GM12891 (cell line): ENCODE measurements at regions not wholly inside any gene's neighbourhood (a gene's known extent, or its start where the extent isn't known, plus 50 kb on each side); places are given as distances from the start of the nearest gene placed in this dataset.
"Not testable (repeated sequence)": the region's sequence is repeated elsewhere in the genome, so short reads cannot be mapped to it uniquely, and the experiment has no call there.

Experiments used
- DNase-seq: peaks from one replicate; pipeline ENCODE4 v3.0.0; 2011; ENCODE audit warnings: low spot score; ENCODE audit not compliant: insufficient read length
- FAIRE-seq: peaks from 2 replicates; lab custom pipeline; 2011; peaks lifted over from hg19 to GRCh38; lab: Jason Lieb, UNC
- PAX5 ChIP-seq: IDR thresholded peaks from 2 replicates; pipeline ENCODE4 v1.6.1; 2011; ENCODE audit warnings: low read length, moderate library complexity, mild to moderate bottlenecking; ENCODE audit not compliant: insufficient read depth, severe bottlenecking
- POLR2A ChIP-seq: IDR thresholded peaks from 2 replicates; pipeline ENCODE4 v1.6.1; 2011; ENCODE audit warnings: low read depth, low read length, control low read depth
- POLR2AphosphoS5 ChIP-seq: IDR thresholded peaks from 2 replicates; pipeline ENCODE4 v1.6.1; 2011; ENCODE audit warnings: low read depth, low read length, control low read depth
- POU2F2 ChIP-seq: IDR thresholded peaks from 2 replicates; pipeline ENCODE4 v1.6.1; 2011; ENCODE audit warnings: low read depth, mild to moderate bottlenecking, control low read depth, low read length, moderate library complexity
- SPI1 ChIP-seq: IDR thresholded peaks from 2 replicates; pipeline ENCODE4 v1.6.1; 2011; ENCODE audit warnings: low read depth, low read length, control low read depth
- TAF1 ChIP-seq: IDR thresholded peaks from 2 replicates; pipeline ENCODE4 v1.6.1; 2011; ENCODE audit warnings: low read depth, low read length, control low read depth

DNA sequence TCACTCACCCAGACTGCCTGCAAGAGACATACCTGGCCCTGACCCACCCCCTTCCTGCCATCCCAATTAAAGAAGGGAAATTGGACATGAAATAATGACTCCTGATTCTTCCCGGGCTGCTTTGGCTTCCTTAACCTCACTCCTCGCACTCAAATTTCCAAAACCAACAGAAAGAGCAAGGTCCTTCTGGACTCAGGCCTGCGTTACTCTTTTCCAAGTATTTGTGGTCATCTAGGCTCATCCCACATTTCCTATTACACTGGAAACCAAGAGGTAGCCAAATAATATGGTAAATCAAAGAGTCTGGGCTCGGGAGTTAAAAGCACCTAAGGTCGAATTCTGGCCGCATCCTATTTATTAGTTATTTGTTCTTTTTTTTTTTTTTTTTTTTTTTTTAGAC, 359.3 kb downstream of the NPIPA8 start:
- FAIRE-seq (no peak), DNase-seq (no peak)
- no peak for TF ChIP-seq POLR2A
- no peak for TF ChIP-seq PAX5
- TF ChIP-seq POU2F2, result no peak
- no peak for TF ChIP-seq SPI1
- TF ChIP-seq POLR2AphosphoS5, result no peak
- TF ChIP-seq TAF1, result no peak

DNA sequence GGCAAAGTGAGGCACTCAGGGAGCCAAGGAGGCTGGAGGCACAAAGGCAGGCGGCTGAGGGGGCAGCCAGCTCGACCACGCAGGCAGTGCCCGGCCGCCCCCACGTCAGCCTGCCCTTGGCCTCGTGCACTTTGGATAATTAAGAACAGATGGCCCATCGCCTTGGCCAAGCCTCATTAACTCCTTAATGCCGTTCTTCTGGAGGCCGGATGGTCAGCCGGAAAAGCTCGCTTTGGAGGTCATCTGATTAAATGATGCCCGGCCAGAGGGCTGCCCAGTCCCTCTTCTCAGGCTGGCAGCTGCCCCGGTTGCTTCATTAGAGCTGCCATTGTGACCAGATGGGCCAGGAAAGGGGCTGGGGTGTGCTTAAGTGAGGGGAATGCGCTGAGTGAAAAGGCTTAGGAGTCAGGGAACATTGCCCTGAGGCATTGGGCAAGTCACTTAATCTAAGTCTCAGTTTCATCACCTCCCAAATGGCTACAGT, 364.0 kb downstream of the NPIPA8 start:
- TF ChIP-seq POLR2A, result no peak
- no peak for TF ChIP-seq POU2F2
- no peak for TF ChIP-seq PAX5
- TF ChIP-seq TAF1, result no peak
- no peak for TF ChIP-seq POLR2AphosphoS5
- no peak for TF ChIP-seq SPI1
- DNase-seq, result no peak
- FAIRE-seq, result no peak

GRCh38 chr16:17970816-17971331, 365.7 kb downstream of the NPIPA8 start:
- FAIRE-seq (no peak), DNase-seq (no peak)
- TF ChIP-seq SPI1 (no peak), POLR2AphosphoS5 (no peak), PAX5 (no peak), POLR2A (no peak), TAF1 (no peak)

- DNase-seq (no peak), FAIRE-seq (no peak)
Observed at GRCh38 chr16:17970157-17970765, 366.3 kb downstream of the NPIPA8 start.

GRCh38 chr16:17965133-17965900, 371.2 kb downstream of the NPIPA8 start:
- DNase-seq (no peak), FAIRE-seq (no peak)
- TF ChIP-seq POLR2A (no peak), TAF1 (no peak), POU2F2 (no peak), SPI1 (no peak), PAX5 (no peak), POLR2AphosphoS5 (no peak)

More at GRCh38 chr16:17970157-17970765, 366.3 kb downstream of the NPIPA8 start:
- TF ChIP-seq POU2F2, result no peak
- no peak for TF ChIP-seq TAF1
- TF ChIP-seq POLR2A, result no peak
- no peak for TF ChIP-seq POLR2AphosphoS5
- no peak for TF ChIP-seq PAX5
- no peak for TF ChIP-seq SPI1

DNA sequence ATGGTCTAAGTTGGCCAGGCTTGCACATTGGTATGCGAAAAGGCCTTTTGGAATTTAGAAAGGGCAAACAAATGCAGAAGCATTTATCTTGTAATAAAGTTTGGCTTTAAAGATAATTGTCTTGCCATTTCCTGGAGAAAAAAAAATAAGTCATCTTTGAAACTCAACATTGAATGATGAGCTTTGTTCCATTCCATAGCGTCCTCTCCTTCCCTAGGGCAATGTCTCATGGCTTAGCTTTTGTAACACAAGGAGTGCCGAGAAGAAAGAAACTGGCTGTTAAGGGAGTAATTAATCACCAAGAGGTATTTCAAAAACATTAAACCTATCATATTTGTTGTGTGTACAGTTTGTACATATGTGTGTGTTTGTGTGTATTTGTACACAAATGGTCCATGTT, 372.3 kb downstream of the NPIPA8 start:
- FAIRE-seq, result no peak
- no peak for DNase-seq
- TF ChIP-seq SPI1, result no peak
- no peak for TF ChIP-seq POU2F2
- no peak for TF ChIP-seq TAF1
- TF ChIP-seq PAX5, result no peak
- TF ChIP-seq POLR2A, result no peak
- no peak for TF ChIP-seq POLR2AphosphoS5

GRCh38 chr16:17963185-17963836, 373.2 kb downstream of the NPIPA8 start:
- DNase-seq (no peak), FAIRE-seq (no peak)
- peak; percentile 92 for TF ChIP-seq SPI1
- no peak for TF ChIP-seq POU2F2
- no peak for TF ChIP-seq POLR2AphosphoS5
- TF ChIP-seq POLR2A, result no peak

DNA sequence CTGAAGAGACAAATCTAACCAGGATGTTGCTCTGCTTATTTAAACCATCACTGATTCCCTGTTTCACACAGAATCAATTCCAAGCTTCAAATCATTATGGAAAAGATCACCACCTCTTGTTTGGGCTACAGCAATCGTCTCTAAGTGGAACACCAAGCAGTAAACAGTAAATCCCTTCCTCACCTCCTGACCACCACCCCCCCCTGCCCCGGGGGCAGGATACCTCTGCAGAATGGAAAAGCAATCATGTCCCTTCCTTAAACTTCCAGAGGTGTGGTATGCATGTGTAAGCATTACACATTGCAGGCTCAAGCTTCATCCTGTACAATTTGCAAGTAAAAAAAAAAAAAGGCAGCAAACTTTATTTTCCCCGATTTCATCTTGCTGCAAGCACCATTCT, 373.8 kb downstream of the NPIPA8 start:
- no peak for TF ChIP-seq POLR2AphosphoS5
- no peak for TF ChIP-seq POLR2A
- TF ChIP-seq SPI1, result no peak
- TF ChIP-seq TAF1, result no peak
- no peak for TF ChIP-seq PAX5
- no peak for TF ChIP-seq POU2F2
- no peak for FAIRE-seq
- DNase-seq, result no peak

DNA sequence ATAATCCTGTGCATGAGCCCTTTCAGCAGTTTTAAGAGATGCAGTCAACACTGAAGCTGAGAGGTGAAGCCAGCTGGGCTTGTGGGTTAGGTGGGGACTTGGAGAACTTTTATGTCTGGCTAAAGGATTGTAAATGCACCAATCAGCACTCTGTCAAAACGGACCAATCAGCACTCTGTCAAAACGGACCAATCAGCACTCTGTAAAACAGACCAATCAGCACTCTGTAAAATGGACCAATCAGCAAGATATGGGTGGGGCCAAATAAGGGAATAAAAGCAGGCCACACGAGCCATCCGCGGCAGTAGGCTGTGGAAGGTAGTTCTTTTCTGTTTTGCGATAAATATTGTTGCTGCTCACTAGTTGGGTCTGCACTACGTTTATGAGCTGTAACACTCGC, 374.7 kb downstream of the NPIPA8 start:
- not testable (repeated sequence) for DNase-seq, FAIRE-seq
